Stimulated activated CD4-positive, alpha-beta T cell treated with anti-CD3 and anti-CD28 coated beads, Interleukin-4, amount 100 ng/mL, for 24 hours (primary cell): ENCODE measurements at regions not wholly inside any gene's neighbourhood (a gene's known extent, or its start where the extent isn't known, plus 50 kb on each side); places are given as distances from the start of the nearest gene placed in this dataset.
A peak's percentile ranks its signal among the peaks of the same experiment; 100 is the strongest.
"Not testable (repeated sequence)": the region's sequence is repeated elsewhere in the genome, so short reads cannot be mapped to it uniquely, and the experiment has no call there.

Source experiments
- DNase-seq: peaks from one replicate; pipeline ENCODE4 v3.0.0-alpha.2; 2020

DNA sequence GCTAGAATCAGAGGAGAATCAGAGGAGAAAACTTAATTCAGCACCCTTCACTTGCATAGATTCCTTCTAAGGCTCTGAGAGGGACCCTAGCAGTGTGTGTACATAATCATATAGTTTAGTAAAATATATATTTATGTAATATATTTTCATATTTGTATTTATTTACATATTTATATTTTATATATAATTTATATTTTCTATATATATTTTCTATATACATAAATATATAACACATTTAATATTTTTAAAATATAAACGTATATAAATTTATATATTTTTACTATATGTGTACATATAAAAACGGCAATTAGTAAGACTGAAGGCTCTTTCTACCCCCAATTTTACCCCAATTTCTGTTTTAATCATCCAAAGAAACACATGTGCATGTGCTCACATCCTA, 80.3 kb downstream of the NXPE2 start:
- DNase-seq = no peak

GRCh38 chr11:114762408-114762807, 84.1 kb downstream of the NXPE2 start:
- DNase-seq = peak; percentile 11

GRCh38 chr11:114764563-114764962, 86.2 kb downstream of the NXPE2 start:
- no peak for DNase-seq

- no peak for DNase-seq
Measured at GRCh38 chr11:114771172-114771571, 92.8 kb downstream of the NXPE2 start.

DNA sequence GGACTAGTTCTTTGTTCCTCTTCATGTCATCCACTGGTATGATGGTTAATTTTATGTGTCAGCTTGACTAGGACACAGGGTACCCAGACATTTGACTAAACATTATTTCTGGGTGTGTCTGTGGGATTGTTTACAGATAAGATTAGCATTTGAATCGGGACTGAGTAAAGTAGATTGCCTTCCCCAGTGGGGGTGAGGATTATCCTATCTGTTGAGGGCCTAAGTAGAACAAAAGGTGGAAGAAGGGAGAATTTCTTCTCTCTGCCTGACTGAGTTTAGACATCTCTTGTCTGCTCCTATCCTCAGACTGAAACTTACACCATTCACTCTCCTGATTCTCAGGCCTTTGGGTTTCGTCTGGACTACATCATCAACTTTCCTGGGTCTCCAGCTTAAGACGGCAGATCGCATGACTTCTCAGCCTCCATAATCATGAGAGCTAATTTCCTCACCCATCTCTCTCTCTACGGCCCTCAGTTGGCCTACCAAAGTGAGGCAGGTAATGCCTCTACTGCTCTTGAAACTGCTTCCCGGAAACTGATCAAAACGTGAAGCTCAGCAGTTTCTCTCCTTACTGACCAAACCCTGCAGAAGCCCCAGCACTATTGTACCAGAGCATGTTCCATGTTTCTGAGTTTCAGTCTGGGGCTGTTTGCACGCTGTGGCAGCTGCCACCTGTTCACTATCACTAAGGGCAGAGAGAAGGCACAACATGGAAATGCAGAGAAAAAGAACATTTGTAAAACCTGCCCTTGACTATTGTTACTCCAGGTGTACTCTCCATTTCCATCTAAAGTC, 95.4 kb downstream of the NXPE2 start:
- DNase-seq = no peak

- DNase-seq = no peak
Measured at GRCh38 chr11:114774599-114775361, 96.5 kb downstream of the NXPE2 start.

- no peak for DNase-seq
Measured at GRCh38 chr11:114775875-114776621, 97.7 kb downstream of the NXPE2 start.

DNA sequence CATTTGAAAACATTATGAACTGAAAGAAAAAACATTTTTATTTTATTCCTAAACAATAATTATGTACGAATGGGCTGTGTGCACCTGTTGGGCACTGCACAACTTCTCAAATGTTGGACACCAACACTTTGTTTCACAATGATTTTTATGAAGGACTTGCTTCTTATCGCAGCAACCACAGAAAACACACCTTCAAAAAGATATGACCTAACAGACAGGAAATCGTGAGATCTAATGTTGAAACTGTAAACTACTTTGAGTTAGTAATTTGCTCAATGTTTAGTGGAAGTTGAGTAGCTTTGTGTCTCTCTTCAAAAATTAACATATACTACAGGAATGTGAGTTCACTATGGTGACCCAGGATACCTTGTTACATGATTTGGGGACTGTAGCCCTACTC, 98.6 kb downstream of the NXPE2 start:
- DNase-seq = no peak

DNA sequence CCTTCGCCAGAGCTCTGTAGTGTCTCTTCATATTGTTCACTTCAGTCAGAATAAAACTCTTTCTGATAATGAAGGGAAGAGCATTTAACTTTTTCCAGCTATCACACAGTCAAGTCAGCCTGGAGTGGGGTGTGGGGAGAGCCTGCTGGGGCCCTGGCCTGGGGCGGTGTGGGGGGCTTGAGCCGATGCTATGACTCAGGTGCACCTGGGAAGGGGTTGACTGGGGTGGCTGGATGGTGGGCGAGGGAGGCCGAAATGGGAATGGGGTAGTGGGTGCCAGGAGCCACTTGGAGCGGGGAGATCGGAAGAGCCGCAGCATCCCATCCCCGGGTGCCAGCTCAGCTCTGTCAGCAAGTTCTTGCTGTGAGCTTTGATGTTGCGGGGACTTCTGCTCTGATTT, 100.9 kb downstream of the NXPE2 start:
- DNase-seq = no peak

- no peak for DNase-seq
Measured at GRCh38 chr11:114782650-114783310, 104.5 kb downstream of the NXPE2 start.

DNA sequence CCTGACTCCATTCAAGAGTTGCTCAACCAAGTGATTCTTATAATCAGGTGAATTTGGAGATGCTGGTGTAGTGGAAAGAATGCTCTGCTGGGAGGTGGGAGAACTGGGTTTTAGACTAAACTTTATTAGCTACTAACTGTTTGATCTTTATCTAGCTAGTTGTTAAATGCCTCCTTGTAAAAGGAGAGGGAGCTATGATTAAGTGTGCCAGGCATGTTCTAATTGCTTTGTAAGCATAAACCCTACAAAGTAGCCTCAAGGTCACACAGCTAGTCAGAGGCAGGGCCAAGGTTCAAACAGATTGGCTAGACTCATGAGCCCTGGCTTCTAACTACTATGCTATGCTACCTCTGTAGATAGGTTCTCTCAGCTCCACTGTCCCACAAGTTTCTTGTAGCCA, 105.5 kb downstream of the NXPE2 start:
- no peak for DNase-seq

DNA sequence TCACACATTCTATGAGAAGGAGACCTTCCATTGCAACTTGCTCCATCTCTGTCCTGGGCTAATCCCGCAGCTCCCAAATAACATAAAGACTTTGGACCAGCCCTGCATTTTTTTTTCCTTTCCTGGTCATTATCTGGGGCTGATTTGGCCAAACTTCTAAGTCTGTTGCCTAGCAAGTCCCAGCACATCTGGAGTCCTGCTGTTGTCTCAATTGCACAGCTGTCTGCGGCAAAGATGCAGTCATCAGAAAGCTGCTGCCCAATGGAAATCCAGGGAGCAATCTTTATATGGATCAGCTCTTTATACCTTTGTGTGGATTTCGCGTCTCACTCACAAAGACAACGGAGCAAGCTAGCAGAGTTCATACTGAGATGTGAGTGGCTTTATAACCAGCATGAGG, 105.9 kb downstream of the NXPE2 start:
- DNase-seq = no peak

- no peak for DNase-seq
Measured at GRCh38 chr11:114784891-114785290, 106.6 kb downstream of the NXPE2 start.

DNA sequence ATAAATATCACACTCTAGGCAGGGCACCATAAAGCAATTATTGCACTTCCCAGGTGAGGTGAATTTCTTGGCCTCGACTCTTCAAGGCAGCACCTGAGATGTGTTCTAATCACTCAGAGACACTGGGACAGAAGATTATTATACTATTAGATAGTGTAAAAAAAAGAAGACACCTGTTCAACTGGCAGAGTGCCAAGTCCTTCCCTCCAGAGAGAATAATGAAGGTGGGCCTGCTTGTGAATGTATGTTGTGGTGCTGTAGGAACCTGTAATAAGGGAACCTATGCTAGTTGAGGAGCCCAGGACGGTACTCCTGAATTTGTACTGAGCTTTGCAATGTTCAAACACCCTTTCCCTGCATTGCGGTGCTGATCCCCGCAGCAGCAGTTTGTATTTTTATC, 107.5 kb downstream of the NXPE2 start:
- no peak for DNase-seq

GRCh38 chr11:114787126-114787525, 108.8 kb downstream of the NXPE2 start:
- no peak for DNase-seq

DNA sequence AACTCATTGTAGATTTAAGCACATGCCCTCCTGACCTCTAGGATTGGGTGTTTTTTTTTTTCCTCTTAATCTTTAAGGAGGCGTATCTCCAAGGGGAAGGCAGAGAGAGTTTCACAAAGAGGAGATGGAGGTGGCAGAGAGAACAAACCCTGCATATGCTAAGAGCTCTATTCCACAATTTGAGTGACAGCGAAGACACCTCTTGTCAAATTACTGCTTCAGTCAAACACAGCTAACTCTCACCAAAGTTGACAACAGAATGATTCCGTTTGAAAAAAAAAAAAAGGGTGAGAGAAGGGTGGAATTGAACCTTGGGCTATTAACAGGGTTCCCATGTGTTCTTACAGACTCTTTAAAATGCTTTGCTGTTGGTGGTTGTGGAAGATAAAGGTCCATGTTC, 112.6 kb downstream of the NXPE2 start:
- DNase-seq = no peak

DNA sequence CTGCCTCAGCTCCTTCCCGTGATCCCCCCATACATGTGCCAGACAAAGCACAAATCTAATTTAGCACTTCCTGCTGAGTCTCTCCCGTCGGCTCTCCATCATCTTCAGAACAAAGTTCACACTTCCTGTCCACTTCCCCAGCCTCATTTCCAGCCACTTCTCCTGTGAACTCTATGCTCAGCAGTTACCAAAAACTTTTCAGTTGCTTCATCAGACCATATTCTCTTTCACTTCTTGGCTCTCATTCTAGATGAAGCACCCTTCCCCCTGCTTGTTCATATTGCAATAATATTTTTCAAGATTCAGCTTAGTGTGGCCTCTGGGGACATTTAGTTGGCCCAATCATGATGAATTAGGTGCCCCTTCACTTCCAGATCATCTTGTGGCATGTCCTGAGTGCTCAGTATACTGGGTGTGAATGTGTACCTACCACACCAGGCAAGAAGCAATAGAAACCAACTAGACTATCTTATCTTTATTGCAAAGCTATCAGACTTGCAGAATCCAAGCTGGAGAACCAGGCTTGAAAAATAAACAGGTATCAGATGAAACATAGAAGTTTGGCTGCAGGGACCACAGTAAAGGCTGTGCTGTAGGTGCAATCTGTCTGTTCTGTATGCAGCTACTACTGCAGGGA, 115.8 kb downstream of the NXPE2 start:
- no peak for DNase-seq

GRCh38 chr11:114796954-114797721, 118.8 kb downstream of the NXPE2 start:
- DNase-seq = no peak

GRCh38 chr11:114799476-114799875, 121.1 kb downstream of the NXPE2 start:
- no peak for DNase-seq

DNA sequence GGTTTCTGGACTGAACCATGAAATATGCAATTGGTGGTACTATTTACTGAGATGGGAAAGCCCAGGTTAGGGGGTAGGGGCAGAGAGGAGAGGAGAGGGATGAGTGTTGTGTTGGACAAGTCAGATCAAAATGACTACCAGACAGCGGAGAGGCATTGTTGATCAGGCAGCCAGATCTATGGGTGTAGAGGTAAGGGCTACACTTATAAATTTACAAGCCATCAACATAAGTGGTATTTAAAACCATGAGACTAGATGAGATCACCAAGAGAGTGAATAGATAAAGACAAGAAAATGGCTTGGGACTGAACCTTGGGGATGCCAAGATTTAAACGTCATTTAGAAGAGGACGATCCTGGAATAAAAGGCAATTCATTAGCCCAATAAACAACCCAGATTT, 123.4 kb downstream of the NXPE2 start:
- DNase-seq = no peak

DNA sequence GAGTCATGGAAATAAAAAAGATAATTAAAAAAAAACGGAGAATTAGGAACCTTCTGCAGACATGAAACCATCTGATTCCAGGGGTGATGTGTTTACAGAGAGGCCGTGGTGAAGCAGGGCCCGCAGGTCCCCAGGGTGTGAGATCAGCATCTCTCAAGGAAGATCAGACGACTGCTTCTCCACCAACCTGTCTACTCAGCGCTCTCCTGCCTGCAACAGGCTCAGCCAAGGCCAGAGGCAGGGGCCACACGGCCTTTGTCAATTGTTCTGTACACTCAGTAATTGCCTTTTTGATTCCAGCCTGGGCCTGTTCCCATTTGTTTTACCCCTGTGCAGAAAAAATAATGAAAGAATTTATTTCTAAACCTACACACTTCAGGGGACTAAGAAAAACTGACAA, 124.6 kb downstream of the NXPE2 start:
- no peak for DNase-seq

DNA sequence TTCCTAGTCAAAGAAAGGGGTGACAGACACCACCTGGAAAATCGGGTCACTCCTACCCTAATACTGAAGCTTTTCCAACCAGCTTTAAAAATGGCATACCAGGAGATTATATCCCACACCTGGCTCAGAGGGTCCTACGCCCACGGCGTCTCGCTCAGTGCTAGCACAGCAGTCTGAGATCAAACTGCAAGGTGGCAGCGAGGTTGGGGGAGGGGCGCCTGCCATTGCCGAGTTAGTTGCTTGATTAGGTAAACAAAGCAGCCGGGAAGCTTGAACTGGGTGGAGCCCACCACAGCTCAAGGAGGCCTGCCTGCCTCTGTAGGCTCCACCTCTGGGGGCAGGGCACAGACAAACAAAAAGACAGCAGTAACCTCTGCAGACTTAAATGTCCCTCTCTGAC, 127.1 kb downstream of the NXPE2 start:
- DNase-seq = not testable (repeated sequence)
